ENCODE measurements at regions not wholly inside any gene's neighbourhood (a gene's known extent, or its start where the extent isn't known, plus 50 kb on each side); places are given as distances from the start of the nearest gene placed in this dataset.
"Not testable (repeated sequence)": the region's sequence is repeated elsewhere in the genome, so short reads cannot be mapped to it uniquely, and the experiment has no call there.

- H3K4me1 ChIP-seq; H3K9me3 ChIP-seq; H3K36me3 ChIP-seq; H3K27me3 ChIP-seq; intact Hi-C loops (cut with DNase I; ENCODE audit: low total_unique reads); H3K27ac ChIP-seq; H3K4me3 ChIP-seq; DNase-seq: not testable (repeated sequence)
Observed at GRCh38 chr2:111433892-111434607, 313.3 kb downstream of the BCL2L11 start.

- intact Hi-C loops (cut with DNase I; ENCODE audit: low total_unique reads); H3K27ac ChIP-seq; H3K4me1 ChIP-seq; H3K4me3 ChIP-seq; H3K36me3 ChIP-seq; H3K27me3 ChIP-seq; DNase-seq; H3K9me3 ChIP-seq: not testable (repeated sequence)
Observed at GRCh38 chr2:111434608-111434939, 313.9 kb downstream of the BCL2L11 start.

- H3K27ac ChIP-seq; DNase-seq; H3K9me3 ChIP-seq; intact Hi-C loops (cut with DNase I; ENCODE audit: low total_unique reads); H3K36me3 ChIP-seq; H3K27me3 ChIP-seq; H3K4me1 ChIP-seq; H3K4me3 ChIP-seq: not testable (repeated sequence)
Observed at GRCh38 chr2:111435553-111436310, 315.0 kb downstream of the BCL2L11 start.

- H3K4me1 ChIP-seq; H3K27ac ChIP-seq; H3K9me3 ChIP-seq; H3K27me3 ChIP-seq; H3K4me3 ChIP-seq; H3K36me3 ChIP-seq; DNase-seq; intact Hi-C loops (cut with DNase I; ENCODE audit: low total_unique reads): not testable (repeated sequence)
Observed at GRCh38 chr2:111436411-111436810, 315.7 kb downstream of the BCL2L11 start.

GRCh38 chr2:111437288-111437990 lies 316.7 kb downstream of the BCL2L11 start:
- H3K27me3 ChIP-seq; H3K4me3 ChIP-seq; H3K36me3 ChIP-seq; intact Hi-C loops (cut with DNase I; ENCODE audit: low total_unique reads); H3K4me1 ChIP-seq; DNase-seq; H3K9me3 ChIP-seq; H3K27ac ChIP-seq: not testable (repeated sequence)

GRCh38 chr2:111438161-111438560 lies 317.4 kb downstream of the BCL2L11 start:
- H3K27ac ChIP-seq; H3K36me3 ChIP-seq; H3K27me3 ChIP-seq; H3K4me1 ChIP-seq; DNase-seq; H3K9me3 ChIP-seq; intact Hi-C loops (cut with DNase I; ENCODE audit: low total_unique reads); H3K4me3 ChIP-seq: not testable (repeated sequence)

GRCh38 chr2:111439237-111439636 lies 318.5 kb downstream of the BCL2L11 start:
- H3K27me3 ChIP-seq; H3K27ac ChIP-seq; H3K4me3 ChIP-seq; H3K9me3 ChIP-seq; H3K36me3 ChIP-seq; H3K4me1 ChIP-seq; DNase-seq; intact Hi-C loops (cut with DNase I; ENCODE audit: low total_unique reads): not testable (repeated sequence)

- H3K27ac ChIP-seq; H3K4me1 ChIP-seq; H3K4me3 ChIP-seq; H3K9me3 ChIP-seq; intact Hi-C loops (cut with DNase I; ENCODE audit: low total_unique reads); H3K36me3 ChIP-seq; DNase-seq; H3K27me3 ChIP-seq: not testable (repeated sequence)
Observed at GRCh38 chr2:111441614-111442013, 320.9 kb downstream of the BCL2L11 start.

- H3K27ac ChIP-seq; intact Hi-C loops (cut with DNase I; ENCODE audit: low total_unique reads); H3K36me3 ChIP-seq: not testable (repeated sequence)
Observed at GRCh38 chr2:111442767-111443454, 322.2 kb downstream of the BCL2L11 start.

GRCh38 chr2:111444516-111444915 lies 323.8 kb downstream of the BCL2L11 start:
- DNase-seq; H3K36me3 ChIP-seq; H3K9me3 ChIP-seq; H3K4me3 ChIP-seq; H3K27ac ChIP-seq; H3K4me1 ChIP-seq; H3K27me3 ChIP-seq; intact Hi-C loops (cut with DNase I; ENCODE audit: low total_unique reads): not testable (repeated sequence)

More at GRCh38 chr2:111442767-111443454, 322.2 kb downstream of the BCL2L11 start:
- DNase-seq, H3K4me1 ChIP-seq, H3K27me3 ChIP-seq, H3K4me3 ChIP-seq, H3K9me3 ChIP-seq: not testable (repeated sequence)

- H3K27ac ChIP-seq; H3K4me3 ChIP-seq; intact Hi-C loops (cut with DNase I; ENCODE audit: low total_unique reads); H3K36me3 ChIP-seq; H3K27me3 ChIP-seq; DNase-seq; H3K9me3 ChIP-seq; H3K4me1 ChIP-seq: not testable (repeated sequence)
Observed at GRCh38 chr2:111445191-111445929, 324.6 kb downstream of the BCL2L11 start.

GRCh38 chr2:111445941-111446340 lies 325.2 kb downstream of the BCL2L11 start:
- H3K4me3 ChIP-seq; intact Hi-C loops (cut with DNase I; ENCODE audit: low total_unique reads): not testable (repeated sequence)

GRCh38 chr2:111447482-111447881 lies 326.8 kb downstream of the BCL2L11 start:
- intact Hi-C loops (cut with DNase I; ENCODE audit: low total_unique reads); H3K27ac ChIP-seq; H3K9me3 ChIP-seq; DNase-seq; H3K27me3 ChIP-seq; H3K4me1 ChIP-seq; H3K36me3 ChIP-seq; H3K4me3 ChIP-seq: not testable (repeated sequence)

More at GRCh38 chr2:111445941-111446340, 325.2 kb downstream of the BCL2L11 start:
- not testable (repeated sequence) for H3K27ac ChIP-seq, H3K9me3 ChIP-seq, H3K27me3 ChIP-seq, H3K36me3 ChIP-seq, H3K4me1 ChIP-seq, DNase-seq

All from tibial artery (tissue), 4 donors.